ENCODE measurements at regions not wholly inside any gene's neighbourhood (a gene's known extent, or its start where the extent isn't known, plus 50 kb on each side); places are given as distances from the start of the nearest gene placed in this dataset.

DNA sequence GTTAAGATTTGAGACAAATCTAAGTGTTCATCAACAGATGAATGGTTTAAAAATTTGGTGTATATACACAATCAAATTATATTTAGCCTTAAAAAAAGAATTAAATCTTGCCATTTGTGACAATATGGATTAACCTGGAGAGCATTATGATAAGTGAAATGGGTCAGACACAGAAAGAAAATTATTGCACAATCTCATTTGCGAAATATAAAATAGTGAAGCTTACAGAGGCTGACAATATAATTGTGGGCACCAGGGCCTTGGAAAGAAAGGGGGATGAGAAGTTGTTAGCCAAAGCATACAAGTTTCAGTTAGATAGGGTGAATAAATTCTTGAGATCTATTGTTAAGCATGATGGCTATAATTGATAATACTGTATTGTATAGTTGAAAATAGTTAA, 883.0 kb downstream of the TECRL start:
- Histone ChIP-seq H3K9me3 (replicated peaks; ENCODE audit: insufficient read depth, low read length) (no peaks in the 10 kb centered on the region), H3K9me2 (replicated peaks; ENCODE audit: insufficient read depth, low read length) (no peaks in the 10 kb centered on the region), H3K4me3 (ENCODE audit: low read length) (no peak overlapping the region), H3K9ac (ENCODE audit: low read length) (no peak overlapping the region), H3K4me2 (ENCODE audit: low read depth, low read length) (no peak overlapping the region), H3K27me3 (replicated peaks; ENCODE audit: insufficient read depth, low read length) (no peaks in the 10 kb centered on the region), H3F3A (ENCODE audit: insufficient read depth, low read length) (no peaks in the 10 kb centered on the region), H3K4me1 (ENCODE audit: low read length) (no peaks in the 10 kb centered on the region), H2AFZ (ENCODE audit: low read length) (no peak overlapping the region), H3K79me2 (ENCODE audit: low read length) (no peaks in the 10 kb centered on the region), H3K36me3 (replicated peaks; ENCODE audit: insufficient read depth, low read length) (no peaks in the 10 kb centered on the region), H4K20me1 (ENCODE audit: insufficient read depth, low read length) (no peaks in the 10 kb centered on the region), H3K27ac (ENCODE audit: low read length) (no peak overlapping the region)
- no peak for DNase-seq
- TF ChIP-seq, protein P1, sequence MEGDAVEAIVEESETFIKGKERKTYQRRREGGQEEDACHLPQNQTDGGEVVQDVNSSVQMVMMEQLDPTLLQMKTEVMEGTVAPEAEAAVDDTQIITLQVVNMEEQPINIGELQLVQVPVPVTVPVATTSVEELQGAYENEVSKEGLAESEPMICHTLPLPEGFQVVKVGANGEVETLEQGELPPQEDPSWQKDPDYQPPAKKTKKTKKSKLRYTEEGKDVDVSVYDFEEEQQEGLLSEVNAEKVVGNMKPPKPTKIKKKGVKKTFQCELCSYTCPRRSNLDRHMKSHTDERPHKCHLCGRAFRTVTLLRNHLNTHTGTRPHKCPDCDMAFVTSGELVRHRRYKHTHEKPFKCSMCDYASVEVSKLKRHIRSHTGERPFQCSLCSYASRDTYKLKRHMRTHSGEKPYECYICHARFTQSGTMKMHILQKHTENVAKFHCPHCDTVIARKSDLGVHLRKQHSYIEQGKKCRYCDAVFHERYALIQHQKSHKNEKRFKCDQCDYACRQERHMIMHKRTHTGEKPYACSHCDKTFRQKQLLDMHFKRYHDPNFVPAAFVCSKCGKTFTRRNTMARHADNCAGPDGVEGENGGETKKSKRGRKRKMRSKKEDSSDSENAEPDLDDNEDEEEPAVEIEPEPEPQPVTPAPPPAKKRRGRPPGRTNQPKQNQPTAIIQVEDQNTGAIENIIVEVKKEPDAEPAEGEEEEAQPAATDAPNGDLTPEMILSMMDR (IDR thresholded peaks at IDR 0.05; ENCODE audit: low read length) = no peak
- no peak for TF ChIP-seq EZH2phosphoT487 (IDR thresholded peaks at IDR 0.05; ENCODE audit: low read length)
- no peak for TF ChIP-seq EZH2 (optimal IDR thresholded peaks at IDR 0.05; ENCODE audit: low read depth, low read length)

DNA sequence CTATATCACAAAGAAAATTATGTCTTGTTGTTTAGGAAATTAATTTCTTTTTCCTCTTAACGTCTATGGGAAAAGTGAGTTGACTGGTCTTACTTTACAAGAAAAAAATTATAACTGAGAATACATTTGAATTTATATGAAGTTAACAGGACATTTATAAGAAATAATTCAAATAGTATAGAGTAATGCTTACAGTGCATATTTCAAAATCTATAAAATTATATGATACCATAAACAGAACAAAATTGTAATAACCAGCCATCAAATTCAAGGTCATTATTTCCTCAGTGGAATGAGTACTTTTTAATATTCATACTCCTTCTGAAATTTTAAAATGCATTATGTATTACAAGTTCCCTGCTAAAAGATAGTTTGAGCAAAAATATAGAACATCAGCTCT, 884.5 kb downstream of the TECRL start:
- H3K79me2 ChIP-seq (ENCODE audit: low read length) = no peaks in the 10 kb centered on the region
- H3K9me2 ChIP-seq (replicated peaks; ENCODE audit: insufficient read depth, low read length) = no peaks in the 10 kb centered on the region
- no peaks in the 10 kb centered on the region for H3K27me3 ChIP-seq (replicated peaks; ENCODE audit: insufficient read depth, low read length)
- H3K9ac ChIP-seq (ENCODE audit: low read length) = no peak overlapping the region
- no peak overlapping the region for H3K27ac ChIP-seq (ENCODE audit: low read length)
- no peaks in the 10 kb centered on the region for H3K36me3 ChIP-seq (replicated peaks; ENCODE audit: insufficient read depth, low read length)
- no peaks in the 10 kb centered on the region for H3F3A ChIP-seq (ENCODE audit: insufficient read depth, low read length)
- DNase-seq = no peak
- H4K20me1 ChIP-seq (ENCODE audit: insufficient read depth, low read length) = no peaks in the 10 kb centered on the region
- TF ChIP-seq, protein P1 (IDR thresholded peaks at IDR 0.05; ENCODE audit: low read length) = no peak
- no peaks in the 10 kb centered on the region for H3K9me3 ChIP-seq (replicated peaks; ENCODE audit: insufficient read depth, low read length)
- H2AFZ ChIP-seq (ENCODE audit: low read length) = no peak overlapping the region
- H3K4me3 ChIP-seq (ENCODE audit: low read length) = no peak overlapping the region
- no peaks in the 10 kb centered on the region for H3K4me1 ChIP-seq (ENCODE audit: low read length)
- no peak overlapping the region for H3K4me2 ChIP-seq (ENCODE audit: low read depth, low read length)

GRCh38 chr4:63505714-63506460, 903.4 kb downstream of the TECRL start:
- TF ChIP-seq, protein P1 (IDR thresholded peaks at IDR 0.05; ENCODE audit: low read length) = no peak
- TF ChIP-seq EZH2 (optimal IDR thresholded peaks at IDR 0.05; ENCODE audit: low read depth, low read length) (no peak), EZH2phosphoT487 (IDR thresholded peaks at IDR 0.05; ENCODE audit: low read length) (no peak)
- Histone ChIP-seq H3K9ac (ENCODE audit: low read length) (no peak overlapping the region), H3K9me3 (replicated peaks; ENCODE audit: insufficient read depth, low read length) (no peaks in the 10 kb centered on the region), H3K36me3 (replicated peaks; ENCODE audit: insufficient read depth, low read length) (no peaks in the 10 kb centered on the region), H3K9me2 (replicated peaks; ENCODE audit: insufficient read depth, low read length) (no peaks in the 10 kb centered on the region), H3K4me3 (ENCODE audit: low read length) (no peak overlapping the region), H3K79me2 (ENCODE audit: low read length) (no peaks in the 10 kb centered on the region), H3K27me3 (replicated peaks; ENCODE audit: insufficient read depth, low read length) (no peaks in the 10 kb centered on the region), H2AFZ (ENCODE audit: low read length) (no peak overlapping the region), H3K4me2 (ENCODE audit: low read depth, low read length) (no peak overlapping the region), H3K27ac (ENCODE audit: low read length) (no peak overlapping the region), H3K4me1 (ENCODE audit: low read length) (no peaks in the 10 kb centered on the region), H4K20me1 (ENCODE audit: insufficient read depth, low read length) (no peaks in the 10 kb centered on the region), H3F3A (ENCODE audit: insufficient read depth, low read length) (no peaks in the 10 kb centered on the region)
- no peak for DNase-seq
